ENCODE measurements at regions not wholly inside any gene's neighbourhood (a gene's known extent, or its start where the extent isn't known, plus 50 kb on each side); places are given as distances from the start of the nearest gene placed in this dataset.

DNA sequence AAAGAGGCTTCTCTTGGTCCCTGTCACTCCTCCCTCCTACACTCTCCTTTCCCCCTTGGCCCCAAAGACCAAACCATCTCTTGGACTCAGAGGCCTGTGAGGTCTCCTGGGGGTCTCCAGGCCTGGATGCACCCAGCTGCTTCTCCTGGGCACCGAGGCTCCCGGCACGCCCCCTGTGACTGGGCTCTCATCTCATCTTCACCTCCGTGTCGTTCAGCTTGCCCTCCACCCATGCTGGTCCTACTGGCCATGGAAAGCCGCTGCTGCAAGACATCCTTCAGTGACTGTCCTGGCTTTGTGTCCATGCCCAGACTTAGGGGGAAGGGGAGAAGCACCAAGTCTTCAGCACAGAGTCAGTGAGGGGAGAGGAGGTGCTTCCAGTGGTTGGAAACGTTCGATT lies 141.4 kb upstream of the RET start:
- FAIRE-seq (no peak), DNase-seq (ENCODE audit: low read depth, low spot score) (no peak), ATAC-seq (no peak)
- H3K4me2 ChIP-seq (ENCODE audit: control insufficient read depth, insufficient read depth): no peak overlapping the region
- ChIA-PET SMC1A (ENCODE audit: uncharacterized antibody, unreplicated experiment) (no interaction called here), RAD21 (ENCODE audit: unreplicated experiment) (no interaction called here), POLR2A (no interaction called here), CTCF (no interaction called here)
- intact Hi-C loops (cut with micrococcal nuclease; ENCODE audit: unreplicated experiment): no loop called here
- H3K27ac ChIP-seq (ENCODE audit: control insufficient read depth, insufficient read depth): no peak overlapping the region
- 35% methylated on average over 8 of the region's 8 CpGs for WGBS (ENCODE audit: insufficient coverage, insufficient replicate concordance, low lambda C conversion rate, missing lambda C conversion rate)
- H3K36me3 ChIP-seq (ENCODE audit: control insufficient read depth in 2 of 2, insufficient read depth in 2 of 2, low read length in 1 of 2): no peaks in the 10 kb centered on the region
- in situ Hi-C loops (cut with MboI): no loop called here
- H2AFZ ChIP-seq (ENCODE audit: control insufficient read depth, low read depth, low read length): no peak overlapping the region
- no peaks in the 10 kb centered on the region; the same call in 1 of the 2 replicates for H4K20me1 ChIP-seq (ENCODE audit: control insufficient read depth, insufficient read depth)
- H3K9me3 ChIP-seq (replicated peaks; ENCODE audit: control insufficient read depth, insufficient read depth, low read length): no peaks in the 10 kb centered on the region
- BruUV-seq (replicated peaks): no TSS peak
- TF ChIP-seq STAT1 (conservative IDR thresholded peaks at IDR 0.05) (no peak), POU2F2 (IDR thresholded peaks at IDR 0.05; ENCODE audit: borderline replicate concordance, low read depth, low read length) (no peak), CREM (IDR thresholded peaks at IDR 0.05; ENCODE audit: low read depth) (no peak)
- H3K4me3 ChIP-seq: no peak overlapping the region
- H3K27me3 ChIP-seq (replicated peaks in 1 of 2; ENCODE audit: control insufficient read depth in 2 of 2, insufficient read depth in 2 of 2, low read length in 1 of 2): peaks cover 2 to 4% of the 10 kb centered on the region in 2 experiments; a peak in 3 of 4 replicates
- H3K9ac ChIP-seq (ENCODE audit: control insufficient read depth, insufficient read depth, low read length): no peak overlapping the region
- no peaks in the 10 kb centered on the region for H3K4me1 ChIP-seq (ENCODE audit: control insufficient read depth, insufficient read depth, low read length)
- no peaks in the 10 kb centered on the region for H3K79me2 ChIP-seq (ENCODE audit: control insufficient read depth, insufficient read depth, low read length)

DNA sequence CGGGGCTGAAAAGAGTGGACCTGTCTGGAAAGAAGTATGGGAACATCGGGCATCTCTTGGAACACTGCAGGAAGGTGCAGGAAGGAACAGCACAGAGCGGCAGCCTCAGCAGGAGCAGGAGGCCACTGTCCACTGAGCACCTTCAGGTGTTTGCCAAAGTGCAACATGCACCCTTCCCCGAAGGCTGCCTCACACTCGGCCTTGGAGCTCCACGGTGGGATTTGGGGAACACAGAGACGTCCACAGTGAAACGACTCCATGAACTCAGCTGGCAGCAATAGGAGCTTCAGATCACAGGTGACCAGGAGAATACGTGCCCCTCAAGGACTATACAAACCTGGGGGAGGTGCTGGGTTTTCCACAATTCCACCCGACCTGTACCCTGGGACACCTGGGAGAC lies 140.3 kb upstream of the RET start:
- TF ChIP-seq PAX8 (IDR thresholded peaks at IDR 0.05) (no peak), BHLHE40 (IDR thresholded peaks at IDR 0.05; ENCODE audit: borderline replicate concordance in 1 of 2, low read depth in 2 of 2, low read length in 1 of 2) (no peak), POLR2AphosphoS5 (IDR thresholded peaks at IDR 0.05; ENCODE audit: low read length) (no peak)
- ChIA-PET SMC1A (ENCODE audit: uncharacterized antibody, unreplicated experiment) (no interaction called here), CTCF (no interaction called here), POLR2A (no interaction called here), RAD21 (ENCODE audit: unreplicated experiment) (no interaction called here)
- FAIRE-seq (no peak), DNase-seq (ENCODE audit: low read depth, low spot score) (no peak), ATAC-seq (no peak)
- Histone ChIP-seq H3K36me3 (ENCODE audit: control insufficient read depth in 2 of 2, insufficient read depth in 2 of 2, low read length in 1 of 2) (no peaks in the 10 kb centered on the region), H4K20me1 (ENCODE audit: control insufficient read depth, insufficient read depth) (no peaks in the 10 kb centered on the region; the same call in 1 of the 2 replicates), H3K4me3 (no peak overlapping the region), H3K27ac (ENCODE audit: control insufficient read depth, insufficient read depth) (no peak overlapping the region), H3K4me2 (ENCODE audit: control insufficient read depth, insufficient read depth) (no peak overlapping the region), H2AFZ (ENCODE audit: control insufficient read depth, low read depth, low read length) (no peak overlapping the region), H3K9ac (ENCODE audit: control insufficient read depth, insufficient read depth, low read length) (no peak overlapping the region), H3K4me1 (ENCODE audit: control insufficient read depth, insufficient read depth, low read length) (no peaks in the 10 kb centered on the region), H3K79me2 (ENCODE audit: control insufficient read depth, insufficient read depth, low read length) (no peaks in the 10 kb centered on the region), H3K27me3 (replicated peaks in 1 of 2; ENCODE audit: control insufficient read depth in 2 of 2, insufficient read depth in 2 of 2, low read length in 1 of 2) (peaks cover 2 to 4% of the 10 kb centered on the region in 2 experiments; a peak in 3 of 4 replicates), H3K9me3 (replicated peaks; ENCODE audit: control insufficient read depth, insufficient read depth, low read length) (no peaks in the 10 kb centered on the region)
- BruUV-seq (replicated peaks): no TSS peak
- 35% methylated on average over 10 of the region's 10 CpGs for WGBS (ENCODE audit: insufficient coverage, insufficient replicate concordance, low lambda C conversion rate, missing lambda C conversion rate)
- intact Hi-C loops (cut with micrococcal nuclease; ENCODE audit: unreplicated experiment) (no loop called here), in situ Hi-C loops (cut with MboI) (no loop called here)

Measured in GM12878 (cell line).